ENCODE measurements at regions not wholly inside any gene's neighbourhood (a gene's known extent, or its start where the extent isn't known, plus 50 kb on each side); places are given as distances from the start of the nearest gene placed in this dataset.

- 16 to 28% methylated on average over 1 of the region's 1 CpG for WGBS, 2 experiments (ENCODE audit: low coverage in 1 of 2, low lambda C conversion rate in 2 of 2, missing lambda C conversion rate in 2 of 2)
- Histone ChIP-seq H3K4me3 (no peak overlapping the region), H3K27ac (no peak overlapping the region), H3K4me1 (ENCODE audit: insufficient read depth) (no peaks in the 10 kb centered on the region), H3K27me3 (replicated peaks; ENCODE audit: insufficient read depth) (no peaks in the 10 kb centered on the region), H3K9me3 (ENCODE audit: low read depth) (no peaks in the 10 kb centered on the region), H3K79me2 (ENCODE audit: insufficient read depth) (no peaks in the 10 kb centered on the region), H4K20me1 (ENCODE audit: insufficient read depth) (no peaks in the 10 kb centered on the region), H2AFZ (no peak overlapping the region), H3K9me2 (ENCODE audit: insufficient read depth) (no peaks in the 10 kb centered on the region; the same call in 1 of the 2 replicates), H3K36me3 (ENCODE audit: low read depth) (no peaks in the 10 kb centered on the region), H3K9ac (no peak overlapping the region), H3K4me2 (ENCODE audit: unreplicated experiment) (no peak overlapping the region), H3F3A (ENCODE audit: insufficient read depth) (no peaks in the 10 kb centered on the region)
- DNase-seq = no peak
- in situ Hi-C loops (cut with MboI) = no loop called here
- TF ChIP-seq EZH2phosphoT487 (IDR thresholded peaks at IDR 0.05; ENCODE audit: insufficient read depth, low read depth) = no peak
- TF ChIP-seq EZH2 (IDR thresholded peaks at IDR 0.05; ENCODE audit: insufficient read depth, poor library complexity, severe bottlenecking) = no peak
Observed at GRCh38 chr9:22919423-22919822, 472.8 kb downstream of the DMRTA1 start.

DNA sequence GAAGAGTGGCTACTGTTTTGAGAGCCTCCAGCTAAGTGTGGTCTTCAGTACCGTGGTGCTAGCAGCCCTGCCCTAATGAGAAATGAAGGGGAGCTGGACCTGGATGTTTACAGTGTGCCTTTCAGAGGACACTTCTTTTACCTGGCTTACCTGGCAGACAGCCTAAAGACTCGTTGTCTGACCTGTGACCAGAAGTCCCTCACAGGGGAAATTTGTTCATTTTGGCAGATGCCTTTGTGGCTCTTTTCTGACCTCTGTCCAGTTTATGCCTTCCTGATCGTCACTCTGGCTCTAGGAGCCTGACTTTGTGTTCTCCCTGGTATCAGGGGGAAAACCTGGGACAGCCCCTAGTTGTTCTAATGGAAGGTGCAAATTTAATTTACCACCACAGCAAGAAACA, 475.1 kb downstream of the DMRTA1 start:
- Histone ChIP-seq H3K9ac (no peak overlapping the region), H3F3A (ENCODE audit: insufficient read depth) (no peaks in the 10 kb centered on the region), H3K9me2 (ENCODE audit: insufficient read depth) (no peaks in the 10 kb centered on the region; the same call in 1 of the 2 replicates), H3K27ac (no peak overlapping the region), H3K36me3 (ENCODE audit: low read depth) (no peaks in the 10 kb centered on the region), H2AFZ (no peak overlapping the region), H3K4me2 (ENCODE audit: unreplicated experiment) (no peak overlapping the region), H3K27me3 (replicated peaks; ENCODE audit: insufficient read depth) (no peaks in the 10 kb centered on the region), H3K79me2 (ENCODE audit: insufficient read depth) (no peaks in the 10 kb centered on the region), H4K20me1 (ENCODE audit: insufficient read depth) (no peaks in the 10 kb centered on the region), H3K4me1 (ENCODE audit: insufficient read depth) (no peaks in the 10 kb centered on the region), H3K9me3 (ENCODE audit: low read depth) (no peaks in the 10 kb centered on the region), H3K4me3 (no peak overlapping the region)
- TF ChIP-seq EZH2 (IDR thresholded peaks at IDR 0.05; ENCODE audit: insufficient read depth, poor library complexity, severe bottlenecking) (no peak), EZH2phosphoT487 (IDR thresholded peaks at IDR 0.05; ENCODE audit: insufficient read depth, low read depth) (no peak)
- no peak for DNase-seq
- 20 to 23% methylated on average over 3 of the region's 3 CpGs for WGBS, 2 experiments (ENCODE audit: low coverage in 1 of 2, low lambda C conversion rate in 2 of 2, missing lambda C conversion rate in 2 of 2)
- in situ Hi-C loops (cut with MboI) = no loop called here

DNA sequence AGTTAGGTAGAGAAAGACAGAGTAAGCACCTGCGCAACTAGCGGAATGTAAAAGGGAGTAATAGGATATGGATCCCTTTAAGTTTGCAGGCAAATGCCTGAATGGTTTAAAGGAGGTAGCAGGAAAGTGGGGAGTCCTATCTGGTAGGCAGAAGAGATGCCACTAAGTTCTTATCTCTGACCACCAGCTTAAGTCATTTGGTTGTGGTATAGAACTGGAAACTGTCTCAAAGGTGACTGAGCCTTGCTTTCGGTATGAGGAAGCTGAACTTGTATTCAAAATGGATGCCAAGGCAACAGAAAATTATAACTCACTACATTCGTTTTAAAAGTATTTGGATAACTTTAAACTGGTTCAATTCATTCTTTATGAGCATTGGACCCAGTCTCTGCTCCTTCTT, 475.6 kb downstream of the DMRTA1 start:
- H3K36me3 ChIP-seq (ENCODE audit: low read depth) = no peaks in the 10 kb centered on the region
- H3F3A ChIP-seq (ENCODE audit: insufficient read depth) = no peaks in the 10 kb centered on the region
- no peak for DNase-seq
- no peaks in the 10 kb centered on the region; the same call in 1 of the 2 replicates for H3K9me2 ChIP-seq (ENCODE audit: insufficient read depth)
- in situ Hi-C loops (cut with MboI) = no loop called here
- no peaks in the 10 kb centered on the region for H3K9me3 ChIP-seq (ENCODE audit: low read depth)
- WGBS, 2 experiments (ENCODE audit: low coverage in 1 of 2, low lambda C conversion rate in 2 of 2, missing lambda C conversion rate in 2 of 2) = 56 to 68% methylated on average over 4 of the region's 4 CpGs
- no peaks in the 10 kb centered on the region for H3K4me1 ChIP-seq (ENCODE audit: insufficient read depth)
- H3K27ac ChIP-seq = no peak overlapping the region
- H3K79me2 ChIP-seq (ENCODE audit: insufficient read depth) = no peaks in the 10 kb centered on the region
- no peak overlapping the region for H3K9ac ChIP-seq
- no peak for TF ChIP-seq EZH2phosphoT487 (IDR thresholded peaks at IDR 0.05; ENCODE audit: insufficient read depth, low read depth)
- no peak for TF ChIP-seq EZH2 (IDR thresholded peaks at IDR 0.05; ENCODE audit: insufficient read depth, poor library complexity, severe bottlenecking)
- no peak overlapping the region for H2AFZ ChIP-seq
- H4K20me1 ChIP-seq (ENCODE audit: insufficient read depth) = no peaks in the 10 kb centered on the region
- no peaks in the 10 kb centered on the region for H3K27me3 ChIP-seq (replicated peaks; ENCODE audit: insufficient read depth)
- no peak overlapping the region for H3K4me3 ChIP-seq
- no peak overlapping the region for H3K4me2 ChIP-seq (ENCODE audit: unreplicated experiment)

DNA sequence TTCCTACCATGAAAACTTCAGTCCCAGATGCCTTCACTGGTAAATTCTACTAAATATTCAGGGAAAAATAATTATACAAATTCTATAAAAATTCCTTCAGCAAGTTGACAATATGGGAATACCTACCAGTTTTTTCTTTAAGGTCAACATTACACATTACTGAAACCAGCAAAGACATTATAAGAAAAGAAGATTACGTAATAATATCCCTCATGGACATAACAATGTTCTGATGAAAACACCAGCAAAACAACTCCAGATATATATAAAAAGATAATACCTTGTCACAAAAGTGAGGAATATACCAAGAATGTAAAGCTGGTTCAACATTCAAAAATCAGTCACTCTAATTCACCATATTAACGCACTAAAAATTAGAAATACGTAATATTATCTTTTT, 507.9 kb downstream of the DMRTA1 start:
- Histone ChIP-seq H3K79me2 (ENCODE audit: insufficient read depth) (no peaks in the 10 kb centered on the region), H3K27me3 (replicated peaks; ENCODE audit: insufficient read depth) (no peaks in the 10 kb centered on the region), H3K36me3 (ENCODE audit: low read depth) (no peaks in the 10 kb centered on the region), H3K9me3 (ENCODE audit: low read depth) (no peaks in the 10 kb centered on the region), H3K4me3 (no peak overlapping the region), H3K9me2 (ENCODE audit: insufficient read depth) (no peaks in the 10 kb centered on the region), H4K20me1 (ENCODE audit: insufficient read depth) (no peaks in the 10 kb centered on the region), H3K4me1 (ENCODE audit: insufficient read depth) (peaks cover 6% of the 10 kb centered on the region; the same call in 1 of the 2 replicates), H3F3A (ENCODE audit: insufficient read depth) (no peaks in the 10 kb centered on the region), H2AFZ (no peak overlapping the region), H3K4me2 (ENCODE audit: unreplicated experiment) (no peak overlapping the region), H3K27ac (no peak overlapping the region), H3K9ac (no peak overlapping the region)
- TF ChIP-seq EZH2 (IDR thresholded peaks at IDR 0.05; ENCODE audit: insufficient read depth, poor library complexity, severe bottlenecking) = no peak
- in situ Hi-C loops (cut with MboI) = no loop called here
- peak; percentile 16 for DNase-seq
- WGBS, 2 experiments (ENCODE audit: low coverage in 1 of 2, low lambda C conversion rate in 2 of 2, missing lambda C conversion rate in 2 of 2) = 83 to 86% methylated on average over 3 of the region's 3 CpGs

DNA sequence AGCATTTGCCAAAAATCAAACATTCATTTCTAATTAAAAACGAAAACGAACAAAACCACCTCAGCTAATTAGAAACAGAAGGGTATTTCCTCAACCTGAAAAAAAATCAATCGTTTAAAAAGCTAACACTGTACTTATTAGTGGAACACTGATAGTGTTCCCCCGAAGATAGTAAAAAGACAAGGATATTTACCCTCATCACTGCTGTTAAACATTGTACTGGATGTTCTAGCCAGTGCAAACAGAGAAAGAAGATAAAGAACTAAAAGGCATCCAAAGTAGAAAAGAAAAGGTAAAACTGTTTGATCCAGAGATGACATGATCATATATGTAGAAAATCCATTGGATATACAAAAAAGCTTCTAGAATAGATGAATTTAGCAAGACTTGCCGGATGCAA, 508.3 kb downstream of the DMRTA1 start:
- H3K9ac ChIP-seq = no peak overlapping the region
- H4K20me1 ChIP-seq (ENCODE audit: insufficient read depth) = no peaks in the 10 kb centered on the region
- no peaks in the 10 kb centered on the region for H3K79me2 ChIP-seq (ENCODE audit: insufficient read depth)
- TF ChIP-seq EZH2phosphoT487 (IDR thresholded peaks at IDR 0.05; ENCODE audit: insufficient read depth, low read depth) = no peak
- no peak for TF ChIP-seq EZH2 (IDR thresholded peaks at IDR 0.05; ENCODE audit: insufficient read depth, poor library complexity, severe bottlenecking)
- H3F3A ChIP-seq (ENCODE audit: insufficient read depth) = no peaks in the 10 kb centered on the region
- no peak overlapping the region for H3K27ac ChIP-seq
- H3K4me1 ChIP-seq (ENCODE audit: insufficient read depth) = peaks cover 6% of the 10 kb centered on the region; the same call in 1 of the 2 replicates
- no peaks in the 10 kb centered on the region for H3K27me3 ChIP-seq (replicated peaks; ENCODE audit: insufficient read depth)
- H3K36me3 ChIP-seq (ENCODE audit: low read depth) = no peaks in the 10 kb centered on the region
- in situ Hi-C loops (cut with MboI) = no loop called here
- H3K9me3 ChIP-seq (ENCODE audit: low read depth) = no peaks in the 10 kb centered on the region
- DNase-seq = no peak
- H3K4me2 ChIP-seq (ENCODE audit: unreplicated experiment) = no peak overlapping the region
- H2AFZ ChIP-seq = no peak overlapping the region
- no peaks in the 10 kb centered on the region for H3K9me2 ChIP-seq (ENCODE audit: insufficient read depth)
- H3K4me3 ChIP-seq = no peak overlapping the region
- WGBS, 2 experiments (ENCODE audit: low coverage in 1 of 2, low lambda C conversion rate in 2 of 2, missing lambda C conversion rate in 2 of 2) = 40 to 44% methylated on average over 5 of the region's 5 CpGs
